ENCODE measurements at regions not wholly inside any gene's neighbourhood (a gene's known extent, or its start where the extent isn't known, plus 50 kb on each side); places are given as distances from the start of the nearest gene placed in this dataset.
A peak's percentile ranks its signal among the peaks of the same experiment; 100 is the strongest.
"Not testable (repeated sequence)": the region's sequence is repeated elsewhere in the genome, so short reads cannot be mapped to it uniquely, and the experiment has no call there.

DNA sequence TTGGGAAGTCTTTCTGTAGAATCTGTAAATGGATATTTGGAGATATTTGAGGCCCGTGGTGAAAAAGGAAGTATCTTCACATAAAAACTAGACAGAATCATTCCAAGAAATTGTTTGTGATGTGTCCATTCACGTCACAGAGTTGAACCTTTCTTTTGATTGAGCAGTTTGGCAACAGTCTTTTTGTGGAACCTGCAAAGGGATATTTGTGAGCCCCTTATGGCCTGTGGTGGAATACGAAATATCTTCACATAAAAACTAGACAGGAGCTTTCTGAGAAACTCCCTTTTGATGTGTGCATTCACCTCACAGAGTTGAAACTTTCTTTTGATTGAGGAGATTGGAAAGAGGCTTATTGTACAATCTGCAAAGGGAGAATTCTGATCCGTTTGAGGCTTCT is 2980.4 kb downstream of the TUBA3C start:
- DNase-seq: not testable (repeated sequence)

DNA sequence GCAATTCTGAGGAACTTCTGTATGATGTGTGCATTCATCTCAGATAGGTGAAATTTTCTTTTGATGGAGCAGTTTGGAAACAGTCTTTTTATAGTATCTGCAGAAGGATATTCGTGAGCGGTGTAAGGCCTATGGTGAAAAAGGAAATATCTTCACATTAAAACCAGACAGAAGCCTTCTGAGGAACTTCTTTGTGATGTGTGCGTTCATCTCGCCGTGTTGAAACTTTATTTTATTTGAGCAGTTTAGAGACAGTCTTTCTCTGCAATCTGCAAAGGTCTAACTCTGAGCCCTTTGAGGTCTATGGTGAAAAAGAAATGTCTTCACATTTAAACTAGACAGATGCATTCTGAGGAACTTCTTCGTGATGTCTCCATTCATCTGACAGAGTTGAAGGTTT is 3021.0 kb downstream of the TUBA3C start:
- not testable (repeated sequence) for DNase-seq

DNA sequence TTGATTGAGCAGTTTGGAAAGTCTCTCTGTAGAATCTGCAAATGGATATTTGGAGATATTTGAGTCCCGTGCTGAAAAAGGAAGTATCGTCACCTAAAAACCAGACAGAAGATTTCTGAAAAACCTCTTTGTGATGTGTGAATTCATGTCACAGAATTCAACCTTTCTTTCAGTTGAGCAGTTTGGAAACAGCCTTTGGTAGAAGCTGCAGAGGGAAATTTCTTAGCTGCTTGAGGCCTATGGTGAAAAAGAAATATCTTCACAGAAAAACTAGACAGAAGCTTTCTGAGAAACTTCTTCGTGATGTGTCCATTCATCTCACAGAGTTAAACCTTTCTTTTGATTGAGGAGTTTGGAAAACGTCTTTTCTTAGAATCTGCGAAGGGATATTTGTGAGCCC is 3022.7 kb downstream of the TUBA3C start:
- DNase-seq: not testable (repeated sequence)

DNA sequence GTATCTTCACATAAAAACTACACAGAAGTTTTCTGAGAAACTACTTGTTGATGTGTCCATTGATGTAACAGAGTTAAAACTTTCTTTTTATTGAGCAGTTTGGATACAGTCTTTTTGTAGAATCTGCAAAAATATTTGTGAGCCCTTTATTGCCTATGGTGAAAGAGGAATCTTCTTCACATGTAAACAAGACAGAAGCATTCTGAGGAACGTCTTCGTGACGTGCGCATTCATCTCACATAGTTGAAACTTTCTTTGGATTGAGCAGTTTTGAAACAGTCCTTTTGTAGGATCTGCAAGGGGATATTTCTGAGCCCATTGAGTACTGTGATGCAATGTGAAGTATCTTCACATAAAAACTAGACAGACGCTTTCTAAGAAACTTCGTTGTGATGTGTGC is 3023.6 kb downstream of the TUBA3C start:
- not testable (repeated sequence) for DNase-seq

DNA sequence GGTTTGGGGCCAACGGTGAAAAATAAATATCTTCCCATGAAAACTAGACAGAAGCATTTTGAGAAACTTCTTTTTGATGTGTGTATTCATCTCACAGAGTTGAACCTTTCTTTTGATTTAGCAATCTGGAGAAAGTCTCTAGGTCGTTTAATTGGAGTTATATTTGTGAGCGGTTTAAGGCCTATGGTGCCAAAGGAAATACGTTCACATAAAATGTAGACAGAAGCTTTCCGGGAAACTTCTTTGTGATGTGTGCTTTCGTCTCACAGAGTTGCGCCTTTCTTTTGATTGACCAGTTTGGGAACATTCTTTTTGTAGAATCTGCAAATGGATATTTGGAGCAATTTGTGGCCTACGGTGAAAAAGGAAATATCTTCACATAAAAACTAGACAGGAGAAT is 3028.8 kb downstream of the TUBA3C start:
- DNase-seq: not testable (repeated sequence)

- not testable (repeated sequence) for DNase-seq
These were observed 3030.3 kb downstream of the TUBA3C start for GRCh38 chr13:16151296-16151695.

DNA sequence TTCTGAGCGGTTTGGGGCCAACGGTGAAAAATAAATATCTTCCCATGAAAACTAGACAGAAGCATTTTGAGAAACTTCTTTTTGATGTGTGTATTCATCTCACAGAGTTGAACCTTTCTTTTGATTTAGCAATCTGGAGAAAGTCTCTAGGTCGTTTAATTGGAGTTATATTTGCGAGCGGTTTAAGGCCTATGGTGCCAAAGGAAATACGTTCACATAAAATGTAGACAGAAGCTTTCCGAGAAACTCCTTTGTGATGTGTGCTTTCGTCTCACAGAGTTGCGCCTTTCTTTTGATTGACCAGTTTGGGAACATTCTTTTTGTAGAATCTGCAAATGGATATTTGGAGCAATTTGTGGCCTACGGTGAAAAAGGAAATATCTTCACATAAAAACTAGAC is 3032.2 kb downstream of the TUBA3C start:
- DNase-seq: not testable (repeated sequence)

DNA sequence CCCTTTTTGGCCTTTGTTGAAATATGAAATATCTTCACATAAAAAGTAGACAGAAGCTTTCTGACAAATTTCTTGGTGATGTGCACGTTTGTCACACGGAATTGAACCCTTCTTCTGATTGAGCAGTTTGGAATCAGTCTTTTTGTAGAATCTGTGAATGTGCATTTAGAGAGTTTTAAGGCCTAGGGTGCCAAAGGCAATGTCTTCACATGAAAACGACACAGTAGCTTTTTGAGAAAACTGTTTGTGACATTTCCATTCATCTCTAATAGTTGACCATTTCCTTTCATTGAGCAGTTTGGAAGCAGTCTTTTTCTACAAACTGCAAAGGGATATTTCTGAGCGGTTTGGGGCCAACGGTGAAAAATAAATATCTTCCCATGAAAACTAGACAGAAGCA is 3036.0 kb downstream of the TUBA3C start:
- DNase-seq: not testable (repeated sequence)

DNA sequence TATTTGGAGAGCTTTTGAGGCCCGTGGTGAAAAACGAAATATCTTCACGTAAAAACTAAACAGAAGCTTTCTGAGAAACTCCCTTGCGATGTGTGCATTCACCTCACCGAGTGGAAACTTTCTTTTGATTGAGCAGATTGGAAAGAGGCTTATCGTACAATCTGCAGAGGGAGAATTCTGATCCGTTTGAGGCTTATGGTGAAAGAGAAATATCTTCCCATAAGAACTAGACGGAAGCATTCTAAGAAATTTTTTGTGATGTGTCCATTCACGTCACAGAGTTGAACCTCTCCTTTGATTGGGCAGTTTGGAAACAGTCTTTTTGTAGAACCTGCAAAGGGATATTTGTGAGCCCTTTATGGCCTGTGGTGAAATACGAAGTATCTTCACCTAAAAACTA is 3040.3 kb downstream of the TUBA3C start:
- peak in 1 of 2 donors; percentile 21 for DNase-seq

DNA sequence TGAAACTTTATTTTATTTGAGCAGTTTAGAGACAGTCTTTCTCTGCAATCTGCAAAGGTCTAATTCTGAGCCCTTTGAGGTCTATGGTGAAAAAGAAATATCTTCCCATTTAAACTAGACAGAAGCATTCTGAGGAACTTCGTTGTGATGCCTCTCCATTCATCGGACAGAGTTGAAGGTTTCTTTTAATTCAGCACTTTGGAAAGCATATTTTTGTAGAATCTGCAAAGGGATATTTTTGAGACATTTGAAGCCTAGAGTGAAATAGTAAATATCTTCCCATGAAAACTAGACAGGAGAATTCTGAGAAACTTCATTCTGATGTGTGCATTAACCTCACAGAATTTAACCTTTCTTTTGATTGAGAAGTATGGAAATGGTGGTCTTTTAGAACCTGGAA is 3044.8 kb downstream of the TUBA3C start:
- DNase-seq: not testable (repeated sequence)

GRCh38 chr13:16128675-16129074 is 3052.9 kb downstream of the TUBA3C start:
- not testable (repeated sequence) for DNase-seq

DNA sequence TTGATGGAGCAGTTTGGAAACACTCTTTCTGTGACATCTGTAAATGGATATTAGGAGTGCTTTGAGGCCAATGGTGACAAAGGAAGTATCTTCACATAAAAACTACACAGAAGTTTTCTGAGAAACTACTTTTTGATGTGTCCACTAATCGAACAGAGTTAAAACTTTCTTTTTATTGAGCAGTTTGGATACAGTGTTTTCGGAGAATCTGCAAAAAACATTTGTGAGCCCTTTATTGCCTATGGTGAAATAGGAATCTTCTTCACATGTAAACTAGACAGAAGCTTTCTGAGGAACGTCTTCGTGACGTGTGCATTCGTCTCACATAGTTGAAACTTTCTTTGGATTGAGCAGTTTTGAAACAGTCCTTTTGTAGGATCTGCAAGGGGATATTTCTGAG is 3068.2 kb downstream of the TUBA3C start:
- not testable (repeated sequence) for DNase-seq
